ENCODE measurements at regions not wholly inside any gene's neighbourhood (a gene's known extent, or its start where the extent isn't known, plus 50 kb on each side); places are given as distances from the start of the nearest gene placed in this dataset.

DNA sequence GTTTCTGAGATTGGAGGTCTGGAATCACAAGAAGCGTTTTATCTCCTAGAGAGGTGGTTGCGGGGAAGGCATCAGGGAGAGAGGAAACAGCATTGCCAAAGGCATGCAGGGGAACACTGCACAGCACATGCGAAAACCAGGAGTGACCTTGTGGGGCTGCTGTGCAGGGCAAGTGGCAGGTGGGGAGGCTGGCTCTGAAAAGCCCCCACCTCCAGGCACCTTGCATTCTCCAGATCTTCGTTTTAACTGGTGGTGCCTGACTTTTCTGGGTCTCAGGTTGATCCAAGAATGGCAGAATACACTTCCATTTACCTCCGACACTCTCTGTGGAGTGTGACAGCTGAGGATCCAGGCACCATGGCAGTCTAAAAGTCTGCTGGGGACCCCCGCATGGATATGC is 209.4 kb upstream of the LEF1 start:
- no peak overlapping the region for H3K27ac ChIP-seq
- TF ChIP-seq, protein P1, sequence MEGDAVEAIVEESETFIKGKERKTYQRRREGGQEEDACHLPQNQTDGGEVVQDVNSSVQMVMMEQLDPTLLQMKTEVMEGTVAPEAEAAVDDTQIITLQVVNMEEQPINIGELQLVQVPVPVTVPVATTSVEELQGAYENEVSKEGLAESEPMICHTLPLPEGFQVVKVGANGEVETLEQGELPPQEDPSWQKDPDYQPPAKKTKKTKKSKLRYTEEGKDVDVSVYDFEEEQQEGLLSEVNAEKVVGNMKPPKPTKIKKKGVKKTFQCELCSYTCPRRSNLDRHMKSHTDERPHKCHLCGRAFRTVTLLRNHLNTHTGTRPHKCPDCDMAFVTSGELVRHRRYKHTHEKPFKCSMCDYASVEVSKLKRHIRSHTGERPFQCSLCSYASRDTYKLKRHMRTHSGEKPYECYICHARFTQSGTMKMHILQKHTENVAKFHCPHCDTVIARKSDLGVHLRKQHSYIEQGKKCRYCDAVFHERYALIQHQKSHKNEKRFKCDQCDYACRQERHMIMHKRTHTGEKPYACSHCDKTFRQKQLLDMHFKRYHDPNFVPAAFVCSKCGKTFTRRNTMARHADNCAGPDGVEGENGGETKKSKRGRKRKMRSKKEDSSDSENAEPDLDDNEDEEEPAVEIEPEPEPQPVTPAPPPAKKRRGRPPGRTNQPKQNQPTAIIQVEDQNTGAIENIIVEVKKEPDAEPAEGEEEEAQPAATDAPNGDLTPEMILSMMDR (conservative IDR thresholded peaks at IDR 0.05): no peak

DNA sequence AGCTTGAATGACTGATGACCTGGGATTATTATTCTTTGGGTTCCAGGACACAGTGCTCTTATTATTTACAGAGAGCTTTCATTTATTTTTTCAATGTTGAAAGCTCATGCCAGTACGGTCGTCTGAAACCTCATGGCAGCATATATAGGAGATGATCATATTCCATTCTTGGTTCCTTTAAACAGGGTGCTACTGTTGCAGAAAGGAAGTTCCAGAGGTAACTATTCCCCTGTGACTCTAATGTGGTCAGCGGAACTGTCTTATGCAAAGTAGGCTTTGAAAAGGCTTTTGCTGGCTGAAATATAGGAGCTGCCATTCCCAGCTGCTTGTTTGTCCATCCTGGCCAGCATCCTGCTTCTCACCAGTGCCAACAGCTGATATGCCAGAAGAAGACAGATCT is 208.3 kb upstream of the LEF1 start:
- TF ChIP-seq, protein P1 (conservative IDR thresholded peaks at IDR 0.05): no peak
- H3K27ac ChIP-seq: no peak overlapping the region

DNA sequence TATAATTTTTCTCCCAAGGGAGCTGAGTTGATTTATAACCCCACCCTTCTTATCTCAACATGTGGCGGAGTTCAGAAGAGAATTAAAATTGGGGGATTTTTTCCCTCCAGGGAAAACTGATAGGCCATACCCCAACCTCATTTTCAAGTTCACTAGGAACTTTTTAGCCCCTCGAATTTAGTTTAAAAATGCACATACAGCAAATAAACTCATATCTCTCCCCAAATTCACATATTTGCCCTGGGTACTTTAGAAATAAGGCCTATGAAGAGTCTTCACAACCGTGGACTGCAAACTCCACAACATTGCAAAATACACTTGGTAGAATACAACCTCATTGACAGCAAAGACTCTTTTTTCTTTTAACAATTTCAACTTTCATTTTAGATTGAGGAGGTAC is 206.7 kb upstream of the LEF1 start:
- TF ChIP-seq, protein P1 (conservative IDR thresholded peaks at IDR 0.05): no peak

DNA sequence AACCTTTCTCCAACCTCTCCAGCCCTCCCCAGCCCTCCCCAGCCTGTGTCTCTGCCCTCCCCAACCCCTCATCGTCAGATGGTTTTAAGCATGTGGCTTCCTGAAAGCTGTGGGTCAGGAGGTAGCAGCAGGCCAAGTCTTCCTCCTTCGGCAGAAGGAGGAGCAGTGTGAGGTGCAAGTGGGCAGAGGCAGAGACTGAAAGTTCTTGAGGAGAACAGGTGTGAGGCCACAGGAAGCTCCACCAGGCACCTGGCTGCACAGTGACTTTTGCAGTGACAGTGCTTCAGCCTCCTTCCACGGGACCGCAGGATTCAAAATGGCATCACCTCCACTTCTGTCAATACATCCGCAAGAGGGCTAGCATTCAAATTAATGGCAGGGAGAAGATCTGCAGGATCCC is 203.9 kb upstream of the LEF1 start:
- TF ChIP-seq, protein P1 (conservative IDR thresholded peaks at IDR 0.05): no peak
- H3K27ac ChIP-seq: no peak overlapping the region

More for the DNA sequence above, 206.7 kb upstream of the LEF1 start:
- no peak overlapping the region for H3K27ac ChIP-seq

DNA sequence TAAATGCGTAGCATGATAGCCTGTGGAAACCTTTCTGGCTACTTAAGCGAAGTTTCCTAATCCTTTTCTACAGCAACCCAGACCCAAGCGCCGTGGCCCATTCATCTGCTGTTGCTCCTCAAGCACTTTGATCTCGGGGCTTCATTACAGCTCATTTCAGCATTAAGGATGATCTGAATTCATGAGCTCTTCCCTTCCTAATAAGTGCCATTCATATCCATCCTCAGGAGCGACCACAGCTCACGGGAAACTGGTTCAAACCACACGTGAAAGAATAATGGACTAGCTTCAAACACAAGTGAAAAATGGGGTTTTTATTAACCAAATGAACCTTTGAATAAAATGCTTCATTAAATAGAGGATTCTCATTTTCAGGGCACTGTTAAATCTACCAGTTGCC is 202.6 kb upstream of the LEF1 start:
- no peak overlapping the region for H3K27ac ChIP-seq
- TF ChIP-seq, protein P1 (conservative IDR thresholded peaks at IDR 0.05): no peak

DNA sequence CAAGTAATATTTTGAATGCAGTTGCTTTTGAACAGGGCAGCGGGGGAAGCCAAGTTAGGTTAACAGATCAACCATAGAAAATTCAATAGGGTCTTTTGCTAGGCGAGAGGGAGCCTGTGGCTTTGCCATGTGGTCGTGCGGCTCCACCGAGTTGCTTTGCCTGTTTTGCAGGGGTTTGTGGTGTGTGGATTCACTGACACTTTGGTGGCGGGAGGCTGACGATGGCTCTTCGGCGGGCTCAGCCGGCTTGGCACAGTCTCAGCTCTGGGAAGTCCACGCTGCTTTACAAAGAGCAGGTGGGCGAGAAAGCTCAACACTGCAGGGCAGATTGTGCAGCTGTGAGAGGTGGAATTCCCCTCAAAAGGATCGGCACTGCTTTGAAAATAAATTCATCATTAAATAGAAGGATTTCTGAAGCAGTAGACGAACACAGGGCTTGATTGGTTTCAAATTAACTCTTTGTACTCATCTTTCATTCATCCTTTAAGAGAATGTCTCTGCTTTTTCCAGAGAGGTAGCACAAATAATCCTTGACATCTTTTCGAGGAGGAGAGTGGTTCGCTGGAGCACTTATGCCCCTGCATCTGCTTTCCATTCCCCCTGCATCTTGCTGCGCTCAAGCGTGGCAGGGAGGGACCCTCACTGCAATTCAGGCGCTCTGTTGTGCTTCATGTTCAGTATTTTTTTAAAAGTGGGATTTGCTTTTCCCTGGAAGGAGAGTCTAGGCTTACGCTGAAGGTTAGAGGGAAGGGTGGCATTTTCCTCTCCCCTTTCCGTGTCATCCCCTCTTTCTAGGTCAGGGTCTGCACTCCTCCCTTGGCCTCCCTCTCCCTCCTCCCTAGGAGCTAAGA is 201.8 kb upstream of the LEF1 start:
- H3K27ac ChIP-seq: no peak overlapping the region
- TF ChIP-seq, protein P1 (conservative IDR thresholded peaks at IDR 0.05): no peak

DNA sequence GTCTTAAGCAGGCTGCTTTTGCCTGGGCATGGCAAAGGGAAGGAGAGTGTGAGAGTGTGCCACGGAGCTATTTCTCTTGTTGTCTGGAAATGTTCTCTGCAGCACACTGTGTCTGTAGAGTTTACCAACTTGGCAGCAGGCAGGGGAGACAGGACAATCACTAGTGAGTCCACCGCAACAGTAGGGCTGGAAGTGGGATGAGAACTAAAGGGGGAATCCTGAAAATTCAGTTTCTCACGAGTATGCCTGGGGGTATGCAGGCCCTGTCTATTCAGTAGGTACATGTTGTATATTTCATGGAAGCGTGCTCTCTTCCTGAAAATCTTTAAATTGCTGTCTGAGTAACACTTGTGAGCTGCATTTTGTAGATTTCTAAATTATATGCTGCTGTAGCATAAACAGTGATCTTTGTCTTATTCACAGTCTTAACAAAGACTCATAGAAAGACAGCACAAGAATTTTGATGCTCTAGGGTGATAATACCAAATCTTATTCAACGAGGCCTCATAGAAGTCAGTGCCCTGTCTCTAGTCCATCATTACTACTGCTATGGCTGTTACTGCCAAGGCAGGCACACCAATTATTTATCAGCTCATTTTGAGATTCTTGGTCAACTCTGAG is 200.4 kb upstream of the LEF1 start:
- H3K27ac ChIP-seq: no peak overlapping the region
- TF ChIP-seq, protein P1 (conservative IDR thresholded peaks at IDR 0.05): no peak
